8988T (cell line): ENCODE measurements at regions not wholly inside any gene's neighbourhood (a gene's known extent, or its start where the extent isn't known, plus 50 kb on each side); places are given as distances from the start of the nearest gene placed in this dataset.
"Not testable (repeated sequence)": the region's sequence is repeated elsewhere in the genome, so short reads cannot be mapped to it uniquely, and the experiment has no call there.

Source experiments
- DNase-seq: peaks from one replicate; pipeline ENCODE4 v3.0.0; 2011

- DNase-seq = no peak
Observed at GRCh38 chr13:53101883-53102282, 73.3 kb downstream of the OLFM4 start.

- no peak for DNase-seq
Observed at GRCh38 chr13:53104136-53104535, 75.5 kb downstream of the OLFM4 start.

DNA sequence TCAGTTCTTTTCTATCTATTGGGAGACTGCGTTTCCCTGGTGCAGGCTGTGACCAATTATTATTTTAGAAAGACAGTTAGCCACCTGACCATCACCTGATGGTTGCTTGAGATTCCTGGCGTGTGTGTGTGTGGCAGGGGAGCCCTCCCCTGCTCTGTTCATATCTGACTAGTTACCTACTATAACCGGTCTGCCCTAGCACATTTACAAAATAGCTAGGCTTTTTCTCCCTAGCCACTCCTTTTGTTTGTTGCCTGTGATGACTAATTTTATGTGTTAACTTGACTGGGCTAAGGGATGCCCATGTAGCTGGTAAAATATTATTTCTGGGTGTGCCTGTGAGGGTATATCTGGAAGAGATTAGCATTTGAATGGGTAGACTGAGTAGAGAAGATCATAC lies 76.9 kb downstream of the OLFM4 start:
- DNase-seq = no peak

DNA sequence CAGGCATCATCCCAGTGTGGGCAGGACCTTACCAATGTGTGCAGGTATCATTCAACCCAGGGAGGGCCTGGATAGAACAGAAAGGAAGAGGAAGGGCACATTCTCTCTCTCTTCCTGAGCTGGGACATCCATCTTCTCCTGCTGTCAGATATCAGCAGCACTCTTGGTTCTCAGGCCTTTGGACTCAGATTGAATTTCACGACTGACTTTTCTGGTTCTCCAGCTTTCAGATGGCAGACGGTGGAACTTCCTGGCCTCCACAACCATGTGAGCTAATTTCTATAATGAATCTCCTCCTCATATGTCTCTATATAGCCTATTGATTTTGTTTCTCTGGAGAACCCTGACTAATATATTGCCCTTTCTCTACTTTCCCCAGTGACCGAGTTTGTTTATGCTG lies 77.3 kb downstream of the OLFM4 start:
- DNase-seq = no peak

GRCh38 chr13:53110181-53110580 lies 81.6 kb downstream of the OLFM4 start:
- DNase-seq = no peak

DNA sequence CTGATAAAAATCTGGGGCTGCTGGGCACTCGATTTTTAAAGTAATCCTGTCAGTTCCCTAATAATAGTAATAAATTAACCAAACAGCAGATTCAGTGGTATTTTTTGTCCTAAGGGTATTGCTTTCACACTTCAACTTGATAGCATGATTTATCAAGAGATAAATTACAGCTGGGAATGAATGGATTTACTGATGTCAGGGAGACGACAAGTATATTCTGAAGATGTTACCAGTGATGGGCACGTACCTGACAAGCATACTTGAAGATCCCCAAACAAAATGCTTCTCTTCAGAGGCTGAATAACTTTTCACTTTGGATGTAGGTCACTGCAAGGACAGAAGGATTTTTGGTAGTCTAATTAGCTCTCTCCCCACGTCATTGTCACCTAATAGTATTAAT lies 82.0 kb downstream of the OLFM4 start:
- DNase-seq = no peak

- no peak for DNase-seq
Observed at GRCh38 chr13:53112522-53112921, 83.9 kb downstream of the OLFM4 start.

- not testable (repeated sequence) for DNase-seq
Observed at GRCh38 chr13:53117048-53117447, 88.4 kb downstream of the OLFM4 start.

GRCh38 chr13:53121131-53121773 lies 92.6 kb downstream of the OLFM4 start:
- DNase-seq = no peak

GRCh38 chr13:53121919-53122318 lies 93.3 kb downstream of the OLFM4 start:
- no peak for DNase-seq

DNA sequence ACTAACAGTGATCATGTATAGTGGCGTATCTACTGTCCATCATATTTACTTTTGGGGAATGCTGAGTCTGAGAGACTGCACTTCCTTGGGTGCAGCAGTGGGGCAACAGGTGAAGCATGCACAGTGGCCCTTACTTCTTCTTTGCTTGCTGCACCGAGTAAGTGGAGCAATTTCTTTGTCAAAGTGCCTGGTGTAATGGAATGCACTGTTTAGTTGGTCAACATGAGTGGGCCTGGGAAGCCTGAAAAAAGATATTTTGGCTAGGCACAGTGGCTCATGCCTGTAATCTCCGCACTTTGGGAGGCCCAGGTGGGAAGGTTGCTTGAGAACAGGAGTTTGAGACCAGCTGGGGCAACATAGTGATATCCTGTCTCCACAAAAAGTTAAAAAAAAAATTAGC lies 94.9 kb downstream of the OLFM4 start:
- no peak for DNase-seq

DNA sequence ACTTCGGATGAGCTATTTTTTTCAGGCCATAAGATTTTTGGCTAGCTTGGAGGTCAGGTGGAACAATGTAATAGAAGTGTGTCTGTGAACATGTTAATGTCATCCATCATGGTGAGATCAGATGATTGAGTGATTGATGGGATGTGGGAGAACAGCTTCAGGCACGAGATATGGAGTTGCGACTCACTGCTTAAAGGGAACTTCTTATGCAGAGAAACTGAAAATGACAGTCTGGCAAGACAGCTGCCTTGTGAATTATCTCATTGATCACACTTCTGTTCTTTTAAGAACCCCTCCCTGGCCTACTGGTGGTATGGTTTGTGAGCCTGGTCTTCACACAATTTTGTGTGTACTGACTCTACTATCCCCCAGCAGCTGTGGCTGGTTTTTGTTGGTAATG lies 96.0 kb downstream of the OLFM4 start:
- no peak for DNase-seq

DNA sequence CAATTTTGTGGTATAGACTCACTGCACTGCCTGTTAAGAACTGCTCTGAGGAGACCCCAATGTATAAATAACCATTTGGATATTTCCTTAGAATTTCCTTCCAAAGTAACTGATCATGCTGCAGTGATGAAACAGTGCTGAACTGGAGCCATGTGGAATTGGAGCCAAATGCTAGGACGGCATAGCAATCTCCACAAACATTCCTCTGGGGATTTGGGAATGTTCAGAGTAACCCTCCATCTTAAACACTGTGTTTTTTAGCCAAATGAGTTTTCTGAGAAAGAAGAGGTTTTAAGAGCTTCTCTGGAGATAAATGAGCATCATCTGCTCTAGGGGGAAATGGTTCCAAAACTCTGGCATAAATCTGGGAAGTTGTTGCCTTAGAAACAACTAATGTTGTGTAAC lies 98.2 kb downstream of the OLFM4 start:
- no peak for DNase-seq

GRCh38 chr13:53127373-53127772 lies 98.8 kb downstream of the OLFM4 start:
- no peak for DNase-seq

DNA sequence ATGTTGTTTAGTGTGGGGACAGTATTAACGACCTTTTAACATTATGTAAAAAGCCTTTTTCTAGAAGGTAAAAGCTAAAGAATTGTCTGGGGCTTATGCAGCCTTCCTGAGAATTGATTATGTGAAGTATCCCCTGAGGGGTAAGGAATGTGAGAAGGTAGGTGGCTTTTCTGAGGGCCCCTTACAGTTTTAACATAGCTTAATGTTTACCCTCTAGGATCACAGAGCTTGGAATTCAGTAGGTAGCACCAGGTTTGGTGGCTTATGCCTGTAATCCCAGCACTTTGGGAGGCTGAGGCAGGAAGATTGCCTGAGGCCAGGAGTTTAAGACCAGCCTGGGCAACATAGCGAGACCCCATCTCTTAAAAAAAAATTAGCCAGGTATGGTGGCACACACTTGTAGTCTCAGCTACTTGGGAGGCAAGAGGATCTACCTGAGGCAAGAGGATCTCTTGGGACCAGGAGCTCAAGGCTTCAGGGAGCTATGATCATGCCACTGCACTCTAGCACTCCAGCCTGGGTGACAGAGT lies 101.3 kb downstream of the OLFM4 start:
- DNase-seq = no peak

DNA sequence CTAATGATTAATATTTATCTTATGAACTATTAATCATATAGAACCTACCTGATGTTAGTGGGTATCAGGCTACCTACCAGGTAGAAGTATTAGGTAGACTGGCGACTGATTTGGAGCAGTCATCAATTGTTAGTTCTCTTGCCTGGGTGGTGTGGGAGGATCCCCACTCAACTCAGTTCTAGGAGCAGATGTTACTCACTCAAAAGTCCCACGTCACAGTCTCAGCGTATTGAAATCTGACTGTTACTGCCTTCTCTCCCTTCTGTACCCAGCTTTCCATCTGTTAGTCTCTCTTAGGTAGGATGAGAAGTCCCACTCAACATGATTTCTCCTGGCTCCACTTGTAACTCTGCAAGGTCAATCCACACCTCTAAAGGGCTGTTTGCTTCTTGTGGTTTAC lies 102.7 kb downstream of the OLFM4 start:
- DNase-seq = no peak

GRCh38 chr13:53135301-53135700 lies 106.7 kb downstream of the OLFM4 start:
- DNase-seq = no peak

DNA sequence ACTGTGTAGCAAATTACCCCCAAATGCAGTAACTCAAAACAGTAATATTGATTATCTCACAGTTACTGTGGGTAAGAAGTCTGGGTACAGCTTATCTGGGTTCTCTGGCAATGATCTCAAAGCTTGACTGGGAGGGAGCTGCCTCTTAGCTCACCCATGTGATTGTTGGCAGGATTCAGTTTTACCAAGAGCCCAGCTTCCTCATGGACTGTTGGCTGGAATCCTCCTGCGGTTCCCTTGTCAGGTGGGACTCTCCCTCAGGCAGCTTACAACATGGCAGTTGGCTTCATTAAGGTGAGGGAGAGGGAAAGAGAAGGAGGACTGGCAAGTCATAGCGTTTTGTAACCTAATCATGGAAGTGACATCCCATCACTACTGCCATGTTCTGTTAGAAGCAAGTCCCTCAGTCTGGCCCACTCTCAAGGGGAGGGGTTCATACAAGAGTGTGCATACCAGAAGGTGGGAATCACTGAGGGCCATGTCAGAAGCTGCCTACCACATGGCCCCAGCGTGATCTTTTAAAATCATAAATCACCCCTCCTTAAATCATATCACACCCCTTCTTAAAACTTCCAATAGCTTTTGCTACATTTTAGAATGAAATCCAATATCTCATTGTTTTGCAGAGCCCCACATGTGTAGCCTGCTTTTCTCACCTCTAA lies 108.1 kb downstream of the OLFM4 start:
- no peak for DNase-seq

- no peak for DNase-seq
Observed at GRCh38 chr13:53137779-53138178, 109.2 kb downstream of the OLFM4 start.

DNA sequence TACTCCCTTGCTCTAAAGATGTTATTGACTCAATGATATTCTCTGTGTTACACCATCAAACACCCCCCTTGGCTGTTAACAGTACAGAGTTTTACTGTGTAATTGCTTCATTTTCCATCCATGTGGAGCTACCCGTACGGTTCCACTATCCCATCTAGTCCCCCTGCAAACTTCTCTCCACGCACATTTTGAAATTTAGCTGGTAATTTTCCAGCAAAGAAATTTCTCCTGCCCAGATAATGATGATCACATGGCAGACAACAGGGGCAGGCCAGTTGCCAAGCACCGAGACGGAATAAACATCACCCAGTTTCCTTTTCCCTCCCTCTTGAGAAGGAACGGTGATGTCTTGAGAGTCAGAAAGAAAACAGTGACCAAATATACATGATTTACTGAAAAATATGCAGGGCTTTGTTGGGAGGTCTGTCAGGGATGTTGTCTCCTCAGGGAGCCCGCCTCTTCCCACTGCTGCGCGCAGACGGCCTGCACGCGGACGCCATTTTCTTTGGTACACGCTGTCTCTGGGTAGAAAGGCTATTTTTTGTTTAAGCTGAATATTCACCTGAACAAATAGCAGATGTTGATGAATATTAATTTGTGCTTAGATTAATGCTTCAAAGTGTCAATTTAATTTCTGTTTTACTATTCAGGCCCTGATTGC lies 109.9 kb downstream of the OLFM4 start:
- DNase-seq = no peak

- DNase-seq = no peak
Observed at GRCh38 chr13:53141336-53141735, 112.7 kb downstream of the OLFM4 start.

GRCh38 chr13:53142306-53142705 lies 113.7 kb downstream of the OLFM4 start:
- DNase-seq = no peak

- no peak for DNase-seq
Observed at GRCh38 chr13:53143757-53144339, 115.2 kb downstream of the OLFM4 start.

GRCh38 chr13:53144826-53145225 lies 116.2 kb downstream of the OLFM4 start:
- DNase-seq = no peak
